Mesothelial cell of epicardium (in vitro differentiated cells): ENCODE measurements at regions not wholly inside any gene's neighbourhood (a gene's known extent, or its start where the extent isn't known, plus 50 kb on each side); places are given as distances from the start of the nearest gene placed in this dataset.

Experiments used
- DNase-seq, 2 experiments: peaks; one replicate each; pipeline ENCODE4 v3.0.0; 2021; ENCODE audit warnings: low spot score in 2 of 2; ENCODE audit not compliant: unreplicated experiment in 2 of 2
- H3K27ac Mint-ChIP-seq: 2 replicates; pipeline ENCODE4 v1.8.0; 2021; ENCODE audit warnings: mixed read lengths
- H3K27me3 Mint-ChIP-seq: 2 replicates; pipeline ENCODE4 v1.8.0; 2021; ENCODE audit warnings: low read depth, mixed read lengths
- H3K36me3 Mint-ChIP-seq: 2 replicates; pipeline ENCODE4 v1.8.0; 2021; ENCODE audit warnings: mixed read lengths
- H3K4me1 Mint-ChIP-seq: 2 replicates; pipeline ENCODE4 v1.8.0; 2021; ENCODE audit warnings: mixed read lengths
- H3K4me3 Mint-ChIP-seq: 2 replicates; pipeline ENCODE4 v1.8.0; 2021; ENCODE audit warnings: mild to moderate bottlenecking, moderate library complexity, mixed read lengths
- H3K9me3 Mint-ChIP-seq: 2 replicates; pipeline ENCODE4 v1.8.0; 2021; ENCODE audit warnings: mixed read lengths
- CTCF ChIP-seq: fragments of 200-600 bp; sonication (generic); IDR thresholded peaks from one replicate; pipeline ENCODE4 v1.5.0; 2021; ENCODE audit warnings: antibody characterized with exemption; ENCODE audit not compliant: unreplicated experiment

- no peak for DNase-seq
These were observed 381.1 kb upstream of the ZFP64 start for GRCh38 chr20:52572687-52573086.

GRCh38 chr20:52569201-52569600 is 377.6 kb upstream of the ZFP64 start:
- DNase-seq, result no peak
- Mint-ChIP-seq H3K4me1 (no peaks in the 10 kb centered on the region), H3K4me3 (no peak overlapping the region), H3K27me3 (peaks cover 19% of the 10 kb centered on the region), H3K9me3 (peaks cover 4% of the 10 kb centered on the region), H3K36me3 (no peaks in the 10 kb centered on the region), H3K27ac (no peak overlapping the region)
- TF ChIP-seq CTCF, result no peak

More at GRCh38 chr20:52572687-52573086, 381.1 kb upstream of the ZFP64 start:
- no peak overlapping the region for H3K4me3 Mint-ChIP-seq
- H3K27ac Mint-ChIP-seq, result no peak overlapping the region
- peaks cover 2% of the 10 kb centered on the region for H3K36me3 Mint-ChIP-seq
- no peak for TF ChIP-seq CTCF
- no peaks in the 10 kb centered on the region for H3K4me1 Mint-ChIP-seq
- peaks cover 34% of the 10 kb centered on the region for H3K27me3 Mint-ChIP-seq
- peaks cover 8% of the 10 kb centered on the region for H3K9me3 Mint-ChIP-seq

- no peak for DNase-seq
- Mint-ChIP-seq H3K27ac (no peak overlapping the region), H3K9me3 (peaks cover 6% of the 10 kb centered on the region), H3K4me1 (no peaks in the 10 kb centered on the region), H3K4me3 (no peak overlapping the region), H3K27me3 (peaks cover 14% of the 10 kb centered on the region), H3K36me3 (no peaks in the 10 kb centered on the region)
- no peak for TF ChIP-seq CTCF
These were observed 374.0 kb upstream of the ZFP64 start for GRCh38 chr20:52565614-52566013.

- Mint-ChIP-seq H3K4me1 (no peaks in the 10 kb centered on the region), H3K27ac (no peak overlapping the region), H3K9me3 (peaks cover 12% of the 10 kb centered on the region), H3K36me3 (no peaks in the 10 kb centered on the region), H3K27me3 (peaks cover 13% of the 10 kb centered on the region), H3K4me3 (no peak overlapping the region)
- TF ChIP-seq CTCF, result no peak
- no peak for DNase-seq
These were observed 373.0 kb upstream of the ZFP64 start for GRCh38 chr20:52564594-52564993.

GRCh38 chr20:52552181-52552872 is 360.7 kb upstream of the ZFP64 start:
- H3K4me1 Mint-ChIP-seq, result no peaks in the 10 kb centered on the region
- H3K27me3 Mint-ChIP-seq, result peaks cover 34% of the 10 kb centered on the region
- DNase-seq, result no peak
- H3K27ac Mint-ChIP-seq, result no peak overlapping the region
- H3K4me3 Mint-ChIP-seq, result no peak overlapping the region
- no peak for TF ChIP-seq CTCF
- H3K36me3 Mint-ChIP-seq, result peaks cover 7% of the 10 kb centered on the region
- H3K9me3 Mint-ChIP-seq, result peaks cover 20% of the 10 kb centered on the region
